ENCODE measurements at regions not wholly inside any gene's neighbourhood (a gene's known extent, or its start where the extent isn't known, plus 50 kb on each side); places are given as distances from the start of the nearest gene placed in this dataset.

- peak; percentile 68 for DNase-seq (ENCODE audit: insufficient read length, low spot score)
- no peak for FAIRE-seq
Observed at GRCh38 chr14:32254952-32255679, 52.0 kb upstream of the RNU6-8 start.

- no peak for DNase-seq (ENCODE audit: insufficient read length, low spot score)
- no peak for FAIRE-seq
Observed at GRCh38 chr14:32255789-32256188, 52.7 kb upstream of the RNU6-8 start.

- DNase-seq (ENCODE audit: insufficient read length, low spot score) (no peak), FAIRE-seq (no peak)
Observed at GRCh38 chr14:32256576-32256975, 53.5 kb upstream of the RNU6-8 start.

- FAIRE-seq = no peak
Observed at GRCh38 chr14:32258336-32258993, 55.4 kb upstream of the RNU6-8 start.

GRCh38 chr14:32259368-32260013 is 56.4 kb upstream of the RNU6-8 start:
- DNase-seq (ENCODE audit: insufficient read length, low spot score) (peak; percentile 19), FAIRE-seq (no peak)

More at GRCh38 chr14:32258336-32258993, 55.4 kb upstream of the RNU6-8 start:
- DNase-seq (ENCODE audit: insufficient read length, low spot score) = no peak

- no peak for FAIRE-seq
- DNase-seq (ENCODE audit: insufficient read length, low spot score) = no peak
Observed at GRCh38 chr14:32263939-32264567, 61.0 kb upstream of the RNU6-8 start.

GRCh38 chr14:32265584-32265983 is 62.5 kb upstream of the RNU6-8 start:
- DNase-seq (ENCODE audit: insufficient read length, low spot score) (no peak), FAIRE-seq (no peak)

GRCh38 chr14:32277998-32278397 is 51.1 kb upstream of the AKAP6 start:
- DNase-seq (ENCODE audit: insufficient read length, low spot score) (no peak), FAIRE-seq (no peak)

Data from HTR-8/SVneo (cell line).